ENCODE measurements at regions not wholly inside any gene's neighbourhood (a gene's known extent, or its start where the extent isn't known, plus 50 kb on each side); places are given as distances from the start of the nearest gene placed in this dataset.
"Not testable (repeated sequence)": the region's sequence is repeated elsewhere in the genome, so short reads cannot be mapped to it uniquely, and the experiment has no call there.

DNA sequence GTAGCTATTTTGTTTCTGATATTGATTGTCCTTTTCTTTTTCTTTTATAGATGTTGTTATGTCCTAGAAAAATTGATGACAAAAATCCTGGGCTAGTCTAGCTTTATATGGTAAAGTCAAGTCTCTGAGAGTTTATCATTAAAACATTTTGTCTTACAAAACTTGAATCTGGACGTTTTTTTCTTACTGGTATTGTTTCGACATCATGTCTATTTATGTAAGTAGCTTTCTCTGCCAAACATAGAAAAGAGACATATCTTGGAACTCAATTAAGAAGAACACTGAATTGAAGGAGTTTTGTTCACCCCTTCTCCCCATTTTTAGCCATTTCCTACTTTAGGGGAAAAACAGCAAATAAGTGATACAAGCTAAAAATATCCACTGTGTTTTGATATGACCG lies 151.5 kb downstream of the ISOC1 start:
- Histone ChIP-seq H3K9me3 (no peaks in the 10 kb centered on the region), H3K27me3 (no peaks in the 10 kb centered on the region), H3K27ac (peak overlapping the region in 1 of 2 donors; percentile 10), H3K4me1 (no peaks in the 10 kb centered on the region), H3K36me3 (no peaks in the 10 kb centered on the region), H3K4me3 (no peak overlapping the region)
- intact Hi-C loops (cut with DNase I), result no loop called here
- no peak for DNase-seq (ENCODE audit: low spot score in 2 of 2)
- TF ChIP-seq CTCF (IDR thresholded peaks at IDR 0.05), result no peak

- intact Hi-C loops (cut with DNase I), result no loop called here
- no peak overlapping the region for H3K27ac ChIP-seq
- H3K9me3 ChIP-seq, result peaks cover 0 to 4% of the 10 kb centered on the region in 2 donors
- no peak for DNase-seq (ENCODE audit: low spot score in 2 of 2)
- H3K36me3 ChIP-seq, result no peaks in the 10 kb centered on the region
- no peak overlapping the region for H3K4me3 ChIP-seq
- H3K27me3 ChIP-seq, result no peaks in the 10 kb centered on the region
- TF ChIP-seq CTCF (IDR thresholded peaks at IDR 0.05), result no peak
- no peaks in the 10 kb centered on the region for H3K4me1 ChIP-seq
Observed at GRCh38 chr5:129249886-129250285, 155.3 kb downstream of the ISOC1 start.

GRCh38 chr5:129271308-129271707 lies 176.8 kb downstream of the ISOC1 start:
- Histone ChIP-seq H3K9me3 (no peaks in the 10 kb centered on the region), H3K4me3 (no peak overlapping the region), H3K36me3 (no peaks in the 10 kb centered on the region), H3K27me3 (no peaks in the 10 kb centered on the region), H3K4me1 (no peaks in the 10 kb centered on the region), H3K27ac (no peak overlapping the region)
- intact Hi-C loops (cut with DNase I), result no loop called here
- no peak for DNase-seq (ENCODE audit: low spot score in 2 of 2)
- TF ChIP-seq CTCF (IDR thresholded peaks at IDR 0.05), result no peak

DNA sequence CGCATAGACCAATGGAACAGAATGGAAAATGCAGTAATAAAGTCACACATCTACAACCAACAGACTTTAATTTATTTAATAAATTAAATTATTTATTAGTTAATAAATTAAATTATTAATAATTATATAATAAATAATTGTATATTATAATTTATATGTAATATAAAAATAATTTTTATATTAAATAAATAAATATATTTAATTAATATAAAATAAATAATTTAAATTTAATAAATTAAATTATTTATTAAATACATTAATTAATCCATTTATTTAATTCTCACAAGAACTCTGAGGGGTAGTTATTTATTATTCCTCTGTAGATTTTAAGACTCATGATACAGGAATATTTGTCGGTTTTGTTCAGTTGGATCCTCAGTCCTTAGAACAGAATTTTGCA lies 176.1 kb upstream of the ADAMTS19 start:
- intact Hi-C loops (cut with DNase I), result no loop called here
- Histone ChIP-seq H3K27ac (no peak overlapping the region), H3K27me3 (no peaks in the 10 kb centered on the region), H3K4me1 (no peaks in the 10 kb centered on the region), H3K9me3 (peaks cover 0 to 2% of the 10 kb centered on the region in 2 donors), H3K36me3 (no peaks in the 10 kb centered on the region), H3K4me3 (no peak overlapping the region)
- DNase-seq (ENCODE audit: low spot score in 2 of 2), result no peak
- TF ChIP-seq CTCF (IDR thresholded peaks at IDR 0.05), result no peak

DNA sequence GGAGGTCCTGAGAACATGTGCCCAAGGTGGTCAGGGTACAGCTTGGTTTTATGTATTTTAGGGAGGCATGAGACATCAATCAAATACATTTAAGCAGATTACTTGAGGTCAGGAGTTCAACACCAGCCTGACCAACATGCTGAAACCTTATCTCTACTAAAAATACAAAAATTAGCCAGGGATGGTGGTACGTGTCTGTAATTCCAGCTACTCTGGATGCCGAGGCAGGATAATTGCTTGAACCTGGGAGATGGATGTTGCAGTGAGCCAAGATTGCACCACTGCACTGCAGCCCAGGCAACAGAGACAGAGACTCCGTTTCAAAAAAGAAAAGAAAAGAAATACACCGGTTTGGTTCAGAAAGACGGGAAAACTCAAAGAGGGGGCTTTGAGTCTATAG lies 165.9 kb upstream of the ADAMTS19 start:
- intact Hi-C loops (cut with DNase I); H3K9me3 ChIP-seq; DNase-seq (ENCODE audit: low spot score in 2 of 2); H3K4me1 ChIP-seq; H3K27me3 ChIP-seq; H3K27ac ChIP-seq; H3K36me3 ChIP-seq; H3K4me3 ChIP-seq: not testable (repeated sequence)

GRCh38 chr5:129306725-129307124 lies 153.4 kb upstream of the ADAMTS19 start:
- Histone ChIP-seq H3K27me3 (no peaks in the 10 kb centered on the region), H3K4me1 (no peaks in the 10 kb centered on the region), H3K27ac (no peak overlapping the region), H3K4me3 (no peak overlapping the region), H3K36me3 (no peaks in the 10 kb centered on the region), H3K9me3 (peaks cover 0 to 33% of the 10 kb centered on the region in 2 donors)
- intact Hi-C loops (cut with DNase I), result no loop called here
- DNase-seq (ENCODE audit: low spot score in 2 of 2), result no peak
- TF ChIP-seq CTCF (IDR thresholded peaks at IDR 0.05), result no peak
